ENCODE measurements at regions not wholly inside any gene's neighbourhood (a gene's known extent, or its start where the extent isn't known, plus 50 kb on each side); places are given as distances from the start of the nearest gene placed in this dataset.

DNA sequence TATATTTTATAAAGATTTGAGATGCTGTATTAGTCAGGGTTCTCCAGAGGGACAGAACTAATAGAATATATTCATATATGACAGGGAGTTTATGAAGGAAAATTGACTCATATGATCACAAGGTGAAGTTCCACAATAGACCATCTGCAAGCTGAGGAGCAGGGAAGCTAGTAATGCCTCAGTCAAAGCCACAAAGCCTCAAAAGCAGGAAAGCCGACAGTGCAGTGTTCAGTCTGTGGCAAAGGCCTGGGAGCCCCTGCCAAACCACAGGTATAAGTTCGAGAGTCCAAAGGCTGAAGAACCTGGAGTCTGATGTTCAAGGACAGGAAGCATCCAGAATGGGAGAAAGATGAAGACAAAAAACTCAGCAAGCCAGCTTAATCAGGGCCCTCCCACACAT, 382.2 kb downstream of the LRRC70 start:
- TF ChIP-seq, protein P1, sequence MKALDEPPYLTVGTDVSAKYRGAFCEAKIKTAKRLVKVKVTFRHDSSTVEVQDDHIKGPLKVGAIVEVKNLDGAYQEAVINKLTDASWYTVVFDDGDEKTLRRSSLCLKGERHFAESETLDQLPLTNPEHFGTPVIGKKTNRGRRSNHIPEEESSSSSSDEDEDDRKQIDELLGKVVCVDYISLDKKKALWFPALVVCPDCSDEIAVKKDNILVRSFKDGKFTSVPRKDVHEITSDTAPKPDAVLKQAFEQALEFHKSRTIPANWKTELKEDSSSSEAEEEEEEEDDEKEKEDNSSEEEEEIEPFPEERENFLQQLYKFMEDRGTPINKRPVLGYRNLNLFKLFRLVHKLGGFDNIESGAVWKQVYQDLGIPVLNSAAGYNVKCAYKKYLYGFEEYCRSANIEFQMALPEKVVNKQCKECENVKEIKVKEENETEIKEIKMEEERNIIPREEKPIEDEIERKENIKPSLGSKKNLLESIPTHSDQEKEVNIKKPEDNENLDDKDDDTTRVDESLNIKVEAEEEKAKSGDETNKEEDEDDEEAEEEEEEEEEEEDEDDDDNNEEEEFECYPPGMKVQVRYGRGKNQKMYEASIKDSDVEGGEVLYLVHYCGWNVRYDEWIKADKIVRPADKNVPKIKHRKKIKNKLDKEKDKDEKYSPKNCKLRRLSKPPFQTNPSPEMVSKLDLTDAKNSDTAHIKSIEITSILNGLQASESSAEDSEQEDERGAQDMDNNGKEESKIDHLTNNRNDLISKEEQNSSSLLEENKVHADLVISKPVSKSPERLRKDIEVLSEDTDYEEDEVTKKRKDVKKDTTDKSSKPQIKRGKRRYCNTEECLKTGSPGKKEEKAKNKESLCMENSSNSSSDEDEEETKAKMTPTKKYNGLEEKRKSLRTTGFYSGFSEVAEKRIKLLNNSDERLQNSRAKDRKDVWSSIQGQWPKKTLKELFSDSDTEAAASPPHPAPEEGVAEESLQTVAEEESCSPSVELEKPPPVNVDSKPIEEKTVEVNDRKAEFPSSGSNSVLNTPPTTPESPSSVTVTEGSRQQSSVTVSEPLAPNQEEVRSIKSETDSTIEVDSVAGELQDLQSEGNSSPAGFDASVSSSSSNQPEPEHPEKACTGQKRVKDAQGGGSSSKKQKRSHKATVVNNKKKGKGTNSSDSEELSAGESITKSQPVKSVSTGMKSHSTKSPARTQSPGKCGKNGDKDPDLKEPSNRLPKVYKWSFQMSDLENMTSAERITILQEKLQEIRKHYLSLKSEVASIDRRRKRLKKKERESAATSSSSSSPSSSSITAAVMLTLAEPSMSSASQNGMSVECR (CRISPR knock-in tag; IDR thresholded peaks at IDR 0.05; ENCODE audit: borderline replicate concordance), result no peak
- TF ChIP-seq ZNF317 (CRISPR knock-in tag; IDR thresholded peaks at IDR 0.05; ENCODE audit: borderline replicate concordance, low read depth), result no peak
- TF ChIP-seq, protein P2, sequence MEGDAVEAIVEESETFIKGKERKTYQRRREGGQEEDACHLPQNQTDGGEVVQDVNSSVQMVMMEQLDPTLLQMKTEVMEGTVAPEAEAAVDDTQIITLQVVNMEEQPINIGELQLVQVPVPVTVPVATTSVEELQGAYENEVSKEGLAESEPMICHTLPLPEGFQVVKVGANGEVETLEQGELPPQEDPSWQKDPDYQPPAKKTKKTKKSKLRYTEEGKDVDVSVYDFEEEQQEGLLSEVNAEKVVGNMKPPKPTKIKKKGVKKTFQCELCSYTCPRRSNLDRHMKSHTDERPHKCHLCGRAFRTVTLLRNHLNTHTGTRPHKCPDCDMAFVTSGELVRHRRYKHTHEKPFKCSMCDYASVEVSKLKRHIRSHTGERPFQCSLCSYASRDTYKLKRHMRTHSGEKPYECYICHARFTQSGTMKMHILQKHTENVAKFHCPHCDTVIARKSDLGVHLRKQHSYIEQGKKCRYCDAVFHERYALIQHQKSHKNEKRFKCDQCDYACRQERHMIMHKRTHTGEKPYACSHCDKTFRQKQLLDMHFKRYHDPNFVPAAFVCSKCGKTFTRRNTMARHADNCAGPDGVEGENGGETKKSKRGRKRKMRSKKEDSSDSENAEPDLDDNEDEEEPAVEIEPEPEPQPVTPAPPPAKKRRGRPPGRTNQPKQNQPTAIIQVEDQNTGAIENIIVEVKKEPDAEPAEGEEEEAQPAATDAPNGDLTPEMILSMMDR (IDR thresholded peaks at IDR 0.05), result no peak
- TF ChIP-seq ZSCAN18 (CRISPR knock-in tag; IDR thresholded peaks at IDR 0.05), result no peak
- no peak for TF ChIP-seq SP1 (CRISPR knock-in tag; conservative IDR thresholded peaks at IDR 0.05)
- no peak for TF ChIP-seq ZNF425 (CRISPR knock-in tag; conservative IDR thresholded peaks at IDR 0.05)
- TF ChIP-seq ESRRA (CRISPR knock-in tag; IDR thresholded peaks at IDR 0.05; ENCODE audit: borderline replicate concordance), result no peak
- no peak for TF ChIP-seq ZMAT4 (CRISPR knock-in tag; IDR thresholded peaks at IDR 0.05)
- TF ChIP-seq NR3C1 (CRISPR knock-in tag; conservative IDR thresholded peaks at IDR 0.05; ENCODE audit: low read depth), result no peak
- no peak for TF ChIP-seq CREB1 (CRISPR knock-in tag; IDR thresholded peaks at IDR 0.05)
